ENCODE measurements at regions not wholly inside any gene's neighbourhood (a gene's known extent, or its start where the extent isn't known, plus 50 kb on each side); places are given as distances from the start of the nearest gene placed in this dataset.

GRCh38 chr15:26376243-26376642, 396.6 kb downstream of the GABRB3 start:
- no peak for TF ChIP-seq CEBPB (IDR thresholded peaks at IDR 0.05; ENCODE audit: low read depth)
- TF ChIP-seq EZH2phosphoT487 (IDR thresholded peaks at IDR 0.05; ENCODE audit: borderline replicate concordance): no peak
- no peak for TF ChIP-seq CTCF (IDR thresholded peaks at IDR 0.05 in 2 of 3, conservative IDR thresholded peaks at IDR 0.05 in 1 of 3; ENCODE audit: borderline replicate concordance in 1 of 3, insufficient read depth in 1 of 3, low read depth in 2 of 3, low read length in 2 of 3)
- no peak for TF ChIP-seq POLR2A (IDR thresholded peaks at IDR 0.05; ENCODE audit: borderline replicate concordance, extremely low read depth, insufficient read depth, insufficient read length)
- TF ChIP-seq POLR2AphosphoS5 (IDR thresholded peaks at IDR 0.05; ENCODE audit: low read depth, low read length): no peak
- TF ChIP-seq ELF1 (IDR thresholded peaks at IDR 0.05; ENCODE audit: borderline replicate concordance, low read depth): no peak
- no peak for TF ChIP-seq EZH2 (IDR thresholded peaks at IDR 0.05)
